ENCODE measurements at regions not wholly inside any gene's neighbourhood (a gene's known extent, or its start where the extent isn't known, plus 50 kb on each side); places are given as distances from the start of the nearest gene placed in this dataset.
A peak's percentile ranks its signal among the peaks of the same experiment; 100 is the strongest.

GRCh38 chr2:221675201-221675908 lies 103.3 kb upstream of the EPHA4 start:
- DNase-seq, result no peak

GRCh38 chr2:221674446-221674845 lies 102.3 kb upstream of the EPHA4 start:
- no peak for DNase-seq

GRCh38 chr2:221673248-221673647 lies 101.1 kb upstream of the EPHA4 start:
- no peak for DNase-seq

- DNase-seq, result no peak
These were observed 99.4 kb upstream of the EPHA4 start for GRCh38 chr2:221671515-221671914.

- no peak for DNase-seq
These were observed 90.7 kb upstream of the EPHA4 start for GRCh38 chr2:221662689-221663391.

- DNase-seq, result no peak
These were observed 85.7 kb upstream of the EPHA4 start for GRCh38 chr2:221657806-221658205.

GRCh38 chr2:221655300-221655699 lies 83.2 kb upstream of the EPHA4 start:
- no peak for DNase-seq

GRCh38 chr2:221653182-221653581 lies 81.1 kb upstream of the EPHA4 start:
- DNase-seq, result no peak

- no peak for DNase-seq
These were observed 77.1 kb upstream of the EPHA4 start for GRCh38 chr2:221649051-221649775.

- no peak for DNase-seq
These were observed 70.3 kb upstream of the EPHA4 start for GRCh38 chr2:221642447-221642846.

GRCh38 chr2:221641181-221641871 lies 69.2 kb upstream of the EPHA4 start:
- DNase-seq, result peak; percentile 57

GRCh38 chr2:221640686-221641085 lies 68.6 kb upstream of the EPHA4 start:
- no peak for DNase-seq

GRCh38 chr2:221637851-221638250 lies 65.7 kb upstream of the EPHA4 start:
- DNase-seq, result no peak

GRCh38 chr2:221635949-221636348 lies 63.8 kb upstream of the EPHA4 start:
- no peak for DNase-seq

GRCh38 chr2:221629468-221629867 lies 57.4 kb upstream of the EPHA4 start:
- no peak for DNase-seq

- no peak for DNase-seq
These were observed 52.4 kb upstream of the EPHA4 start for GRCh38 chr2:221624475-221624874.
